Suprapubic skin (tissue), 4 donors: ENCODE measurements at regions not wholly inside any gene's neighbourhood (a gene's known extent, or its start where the extent isn't known, plus 50 kb on each side); places are given as distances from the start of the nearest gene placed in this dataset.

Experiments
- DNase-seq, 2 donors: peaks; one replicate each; pipeline ENCODE4 v3.0.0-alpha.2; 2019; ENCODE audit warnings: low spot score in 2 of 2
- H3K27ac ChIP-seq: fragments of 200-600 bp; sonication (generic); one replicate; pipeline ENCODE4 v1.5.1; 2019
- H3K27me3 ChIP-seq: fragments of 200-600 bp; sonication (generic); one replicate; pipeline ENCODE4 v1.5.1; 2019
- H3K36me3 ChIP-seq: fragments of 200-600 bp; sonication (generic); one replicate; pipeline ENCODE4 v1.5.1; 2019
- H3K4me1 ChIP-seq: fragments of 200-600 bp; sonication (generic); one replicate; pipeline ENCODE4 v1.5.1; 2019
- H3K4me3 ChIP-seq: fragments of 200-600 bp; sonication (generic); one replicate; pipeline ENCODE4 v1.5.1; 2019; ENCODE audit warnings: mild to moderate bottlenecking
- H3K9me3 ChIP-seq: fragments of 200-600 bp; sonication (generic); one replicate; pipeline ENCODE4 v1.5.1; 2019
- EP300 ChIP-seq: sonication (generic); formaldehyde crosslinking; IDR thresholded peaks from one replicate; pipeline ENCODE4 v1.6.1; 2017; ENCODE audit warnings: antibody characterized with exemption
- POLR2A ChIP-seq, 2 donors: fragments of 450-650 bp; IDR thresholded peaks; one replicate each; pipeline ENCODE4 v1.6.1; 2017; ENCODE audit warnings: antibody characterized with exemption in 2 of 2, mild to moderate bottlenecking in 2 of 2, moderate library complexity in 2 of 2
- POLR2AphosphoS5 ChIP-seq, 3 donors: sonication (generic); formaldehyde crosslinking; IDR thresholded peaks; one replicate each; pipeline ENCODE4 v1.6.1; 2017; ENCODE audit warnings: antibody characterized with exemption in 3 of 3
- WGBS: methylation state at CpG from one replicate; pipeline ENCODE4 v1.1.5; 2018; 5-methylcytosine and 5-hydroxymethylcytosine counted together
- TF ChIP-seq, protein P1 (sequence below), 2 donors: fragments of 200-600 bp in 1 of 2; fragments of 450-650 bp in 1 of 2; sonication (generic) in 1 of 2; IDR thresholded peaks; one replicate each; pipeline ENCODE4 v1.5.1; 2016 to 2019; ENCODE audit warnings: antibody characterized with exemption in 2 of 2, mild to moderate bottlenecking in 1 of 2, moderate library complexity in 1 of 2

DNA sequence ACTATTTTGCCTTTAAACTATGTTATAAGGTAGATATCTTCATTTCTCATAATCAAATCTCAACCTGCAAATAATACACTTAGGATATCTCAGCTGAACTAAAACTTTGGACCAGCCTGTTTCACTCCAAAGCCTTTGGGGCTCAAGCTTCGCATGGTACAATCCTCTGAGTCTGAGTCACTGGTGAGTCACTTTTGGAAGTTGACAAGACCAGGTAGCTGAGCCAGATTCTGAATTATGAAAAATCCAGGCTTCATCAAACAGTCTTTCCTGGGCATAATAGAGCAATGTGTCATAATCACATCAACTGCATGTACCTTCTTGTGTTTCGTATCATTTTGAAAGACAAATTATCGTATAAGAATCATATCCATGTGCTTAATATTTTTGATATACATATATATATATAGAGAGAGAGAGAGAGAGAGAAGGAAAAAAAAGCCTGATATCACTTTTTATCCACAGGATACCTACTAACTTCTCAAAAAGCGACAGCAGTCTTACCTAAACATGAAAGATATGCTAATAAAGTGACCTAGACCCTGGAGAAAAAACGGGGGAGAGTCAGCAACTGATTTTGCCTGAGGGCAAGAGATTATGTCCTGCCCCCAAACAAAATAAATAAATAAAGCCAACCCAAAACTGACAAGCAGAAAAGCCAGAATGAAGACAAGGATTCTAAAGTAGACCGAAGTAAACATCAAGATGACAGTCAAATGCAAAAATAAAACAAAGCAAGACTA lies 263.9 kb upstream of the TGFBR2 start:
- H3K4me1 ChIP-seq: peaks cover 32% of the 10 kb centered on the region
- no peaks in the 10 kb centered on the region for H3K36me3 ChIP-seq
- H3K27ac ChIP-seq: peak overlapping the region; percentile 78
- 40% methylated on average over 6 of the region's 6 CpGs for WGBS
- H3K9me3 ChIP-seq: no peaks in the 10 kb centered on the region
- no peak for DNase-seq
- no peaks in the 10 kb centered on the region for H3K27me3 ChIP-seq
- H3K4me3 ChIP-seq: no peak overlapping the region
- TF ChIP-seq POLR2AphosphoS5 (IDR thresholded peaks at IDR 0.05) (peak in 2 of 3 donors; percentile 71 to 80), POLR2A (IDR thresholded peaks at IDR 0.05) (no peak)

- H3K9me3 ChIP-seq: no peaks in the 10 kb centered on the region
- 80% methylated on average over 4 of the region's 4 CpGs for WGBS
- peaks cover 32% of the 10 kb centered on the region for H3K4me1 ChIP-seq
- peak overlapping the region; percentile 78 for H3K27ac ChIP-seq
- no peak for DNase-seq
- TF ChIP-seq, protein P1, sequence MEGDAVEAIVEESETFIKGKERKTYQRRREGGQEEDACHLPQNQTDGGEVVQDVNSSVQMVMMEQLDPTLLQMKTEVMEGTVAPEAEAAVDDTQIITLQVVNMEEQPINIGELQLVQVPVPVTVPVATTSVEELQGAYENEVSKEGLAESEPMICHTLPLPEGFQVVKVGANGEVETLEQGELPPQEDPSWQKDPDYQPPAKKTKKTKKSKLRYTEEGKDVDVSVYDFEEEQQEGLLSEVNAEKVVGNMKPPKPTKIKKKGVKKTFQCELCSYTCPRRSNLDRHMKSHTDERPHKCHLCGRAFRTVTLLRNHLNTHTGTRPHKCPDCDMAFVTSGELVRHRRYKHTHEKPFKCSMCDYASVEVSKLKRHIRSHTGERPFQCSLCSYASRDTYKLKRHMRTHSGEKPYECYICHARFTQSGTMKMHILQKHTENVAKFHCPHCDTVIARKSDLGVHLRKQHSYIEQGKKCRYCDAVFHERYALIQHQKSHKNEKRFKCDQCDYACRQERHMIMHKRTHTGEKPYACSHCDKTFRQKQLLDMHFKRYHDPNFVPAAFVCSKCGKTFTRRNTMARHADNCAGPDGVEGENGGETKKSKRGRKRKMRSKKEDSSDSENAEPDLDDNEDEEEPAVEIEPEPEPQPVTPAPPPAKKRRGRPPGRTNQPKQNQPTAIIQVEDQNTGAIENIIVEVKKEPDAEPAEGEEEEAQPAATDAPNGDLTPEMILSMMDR (IDR thresholded peaks at IDR 0.05): no peak
- TF ChIP-seq EP300 (no peak), POLR2A (IDR thresholded peaks at IDR 0.05) (no peak), POLR2AphosphoS5 (IDR thresholded peaks at IDR 0.05) (no peak)
- no peak overlapping the region for H3K4me3 ChIP-seq
- H3K27me3 ChIP-seq: no peaks in the 10 kb centered on the region
- no peaks in the 10 kb centered on the region for H3K36me3 ChIP-seq
Measured at GRCh38 chr3:30343067-30343831, 263.2 kb upstream of the TGFBR2 start.

- Histone ChIP-seq H3K27me3 (no peaks in the 10 kb centered on the region), H3K4me3 (no peak overlapping the region), H3K27ac (no peak overlapping the region), H3K36me3 (no peaks in the 10 kb centered on the region), H3K4me1 (peaks cover 32% of the 10 kb centered on the region), H3K9me3 (no peaks in the 10 kb centered on the region)
- WGBS: 94% methylated on average over 1 of the region's 1 CpG
- no peak for DNase-seq
- no peak for TF ChIP-seq POLR2A (IDR thresholded peaks at IDR 0.05)
- TF ChIP-seq, protein P1 (IDR thresholded peaks at IDR 0.05): no peak
- no peak for TF ChIP-seq EP300
- no peak for TF ChIP-seq POLR2AphosphoS5 (IDR thresholded peaks at IDR 0.05)
Measured at GRCh38 chr3:30343861-30344260, 262.5 kb upstream of the TGFBR2 start.

DNA sequence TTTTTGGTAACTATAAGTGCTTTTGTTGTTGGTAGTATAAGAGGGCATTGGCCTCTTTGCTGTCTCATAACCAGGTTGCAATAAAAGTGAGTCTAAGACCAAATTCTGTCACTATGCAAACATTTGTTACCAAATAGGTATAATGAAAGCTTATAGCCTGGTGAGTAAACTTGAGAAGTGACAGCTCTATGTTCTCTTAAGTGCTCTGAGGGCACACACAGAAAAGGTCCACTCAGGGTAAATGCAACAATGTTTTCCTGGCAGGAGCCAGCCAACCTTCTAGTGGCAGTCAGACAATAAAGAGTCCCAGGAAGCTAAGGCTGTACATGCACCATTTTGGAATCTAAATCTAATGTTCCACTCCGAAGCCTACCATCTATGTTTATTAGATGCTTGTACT lies 262.1 kb upstream of the TGFBR2 start:
- TF ChIP-seq EP300 (no peak), POLR2A (IDR thresholded peaks at IDR 0.05) (no peak), POLR2AphosphoS5 (IDR thresholded peaks at IDR 0.05) (no peak)
- TF ChIP-seq, protein P1 (IDR thresholded peaks at IDR 0.05): no peak
- H3K27me3 ChIP-seq: no peaks in the 10 kb centered on the region
- WGBS: 100% methylated on average over 1 of the region's 1 CpG
- H3K4me3 ChIP-seq: no peak overlapping the region
- H3K9me3 ChIP-seq: no peaks in the 10 kb centered on the region
- H3K4me1 ChIP-seq: peaks cover 32% of the 10 kb centered on the region
- no peaks in the 10 kb centered on the region for H3K36me3 ChIP-seq
- no peak overlapping the region for H3K27ac ChIP-seq
- no peak for DNase-seq

DNA sequence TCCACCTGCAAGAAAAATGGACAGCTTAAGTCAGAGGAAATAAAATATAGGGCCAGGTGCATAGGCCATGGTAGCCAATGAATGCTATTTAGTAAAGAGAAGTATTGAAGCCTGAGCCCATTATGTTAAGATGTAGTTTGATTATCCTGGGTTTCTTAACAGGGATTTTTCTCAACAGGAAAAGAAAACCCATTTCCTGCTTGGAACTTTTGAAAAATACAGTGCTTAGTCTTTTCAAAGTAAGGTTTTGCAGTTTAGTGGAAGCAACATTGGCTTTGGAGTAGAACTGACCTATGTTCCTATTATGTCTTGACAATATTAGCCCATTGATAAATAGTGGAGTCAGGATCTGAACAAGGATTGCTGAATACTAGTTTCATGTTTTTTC lies 259.5 kb upstream of the TGFBR2 start:
- no peaks in the 10 kb centered on the region for H3K27me3 ChIP-seq
- H3K27ac ChIP-seq: no peak overlapping the region
- DNase-seq: no peak
- H3K9me3 ChIP-seq: no peaks in the 10 kb centered on the region
- H3K4me3 ChIP-seq: no peak overlapping the region
- peaks cover 27% of the 10 kb centered on the region for H3K4me1 ChIP-seq
- H3K36me3 ChIP-seq: no peaks in the 10 kb centered on the region
- TF ChIP-seq POLR2A (IDR thresholded peaks at IDR 0.05) (no peak), EP300 (no peak)

DNA sequence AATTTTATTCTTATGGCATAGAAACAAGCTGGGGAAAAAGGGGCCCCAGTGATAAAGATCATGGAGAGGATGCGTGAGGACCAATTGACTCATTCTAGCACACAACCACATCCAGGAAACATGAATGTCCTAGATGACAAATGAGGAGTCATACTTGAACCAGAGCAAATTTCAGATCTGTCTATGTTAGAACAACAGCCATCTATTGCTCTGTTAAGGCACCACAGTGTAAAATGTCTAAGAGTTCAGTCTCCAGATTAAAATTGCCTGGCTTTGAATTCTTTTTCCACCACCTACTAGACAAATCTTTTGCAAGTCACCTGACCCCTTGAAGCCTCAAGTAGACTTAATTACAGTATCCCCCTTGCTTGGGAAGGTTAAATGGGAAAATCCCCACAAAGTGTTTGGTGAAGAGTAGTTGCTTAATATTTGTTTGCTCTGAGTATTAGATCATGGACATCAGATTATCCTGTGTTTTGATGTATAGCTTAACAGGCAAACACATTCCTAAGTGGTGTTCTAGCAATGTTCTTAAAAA lies 258.7 kb upstream of the TGFBR2 start:
- Histone ChIP-seq H3K36me3 (no peaks in the 10 kb centered on the region), H3K4me1 (peaks cover 28% of the 10 kb centered on the region), H3K27ac (no peak overlapping the region), H3K4me3 (no peak overlapping the region), H3K27me3 (no peaks in the 10 kb centered on the region), H3K9me3 (no peaks in the 10 kb centered on the region)
- no peak for DNase-seq
- TF ChIP-seq, protein P1 (IDR thresholded peaks at IDR 0.05): no peak
- TF ChIP-seq POLR2A (IDR thresholded peaks at IDR 0.05) (no peak), POLR2AphosphoS5 (IDR thresholded peaks at IDR 0.05) (no peak), EP300 (no peak)
- 83% methylated on average over 1 of the region's 1 CpG for WGBS
